IMR-90 (cell line): ENCODE measurements at regions not wholly inside any gene's neighbourhood (a gene's known extent, or its start where the extent isn't known, plus 50 kb on each side); places are given as distances from the start of the nearest gene placed in this dataset.

Experiments used
- BHLHE40 ChIP-seq: fragments of 150-350 bp; IDR thresholded peaks from 2 replicates; pipeline ENCODE4 v1.6.1; 2016; ENCODE audit warnings: mild to moderate bottlenecking, low read depth, low read length
- CEBPB ChIP-seq: IDR thresholded peaks from 2 replicates; pipeline ENCODE4 v1.6.1; 2012; ENCODE audit warnings: low read depth, low read length, improper control_type of control experiment
- CHD1 ChIP-seq: IDR thresholded peaks from 2 replicates; pipeline ENCODE4 v1.6.1; 2012; ENCODE audit warnings: low read depth, low read length, improper control_type of control experiment
- MAFK ChIP-seq: IDR thresholded peaks from 2 replicates; pipeline ENCODE4 v1.6.1; 2012; ENCODE audit warnings: low read depth, low read length, improper control_type of control experiment
- MAZ ChIP-seq: IDR thresholded peaks from 2 replicates; pipeline ENCODE4 v1.6.1; 2012; ENCODE audit warnings: low read depth, mild to moderate bottlenecking, low read length, improper control_type of control experiment, moderate library complexity, borderline replicate concordance
- POLR2A ChIP-seq: IDR thresholded peaks from 2 replicates; pipeline ENCODE4 v1.6.1; 2012; ENCODE audit warnings: mild to moderate bottlenecking, low read depth, low read length
- RAD21 ChIP-seq: IDR thresholded peaks from 2 replicates; pipeline ENCODE4 v1.6.1; 2012; ENCODE audit warnings: low read length, improper control_type of control experiment
- RCOR1 ChIP-seq: IDR thresholded peaks from 2 replicates; pipeline ENCODE4 v1.6.1; 2012; ENCODE audit warnings: mild to moderate bottlenecking, low read length, improper control_type of control experiment; ENCODE audit not compliant: insufficient replicate concordance
- SMC3 ChIP-seq: fragments of 150-350 bp; IDR thresholded peaks from 2 replicates; pipeline ENCODE4 v1.6.1; 2016; ENCODE audit warnings: low read depth, mild to moderate bottlenecking, antibody characterized with exemption, low read length, moderate library complexity
- TF ChIP-seq, protein P1 (sequence below): conservative IDR thresholded peaks from 2 replicates; pipeline ENCODE4 v1.5.1; 2012; ENCODE audit warnings: mild to moderate bottlenecking, low read depth, low read length, improper control_type of control experiment

DNA sequence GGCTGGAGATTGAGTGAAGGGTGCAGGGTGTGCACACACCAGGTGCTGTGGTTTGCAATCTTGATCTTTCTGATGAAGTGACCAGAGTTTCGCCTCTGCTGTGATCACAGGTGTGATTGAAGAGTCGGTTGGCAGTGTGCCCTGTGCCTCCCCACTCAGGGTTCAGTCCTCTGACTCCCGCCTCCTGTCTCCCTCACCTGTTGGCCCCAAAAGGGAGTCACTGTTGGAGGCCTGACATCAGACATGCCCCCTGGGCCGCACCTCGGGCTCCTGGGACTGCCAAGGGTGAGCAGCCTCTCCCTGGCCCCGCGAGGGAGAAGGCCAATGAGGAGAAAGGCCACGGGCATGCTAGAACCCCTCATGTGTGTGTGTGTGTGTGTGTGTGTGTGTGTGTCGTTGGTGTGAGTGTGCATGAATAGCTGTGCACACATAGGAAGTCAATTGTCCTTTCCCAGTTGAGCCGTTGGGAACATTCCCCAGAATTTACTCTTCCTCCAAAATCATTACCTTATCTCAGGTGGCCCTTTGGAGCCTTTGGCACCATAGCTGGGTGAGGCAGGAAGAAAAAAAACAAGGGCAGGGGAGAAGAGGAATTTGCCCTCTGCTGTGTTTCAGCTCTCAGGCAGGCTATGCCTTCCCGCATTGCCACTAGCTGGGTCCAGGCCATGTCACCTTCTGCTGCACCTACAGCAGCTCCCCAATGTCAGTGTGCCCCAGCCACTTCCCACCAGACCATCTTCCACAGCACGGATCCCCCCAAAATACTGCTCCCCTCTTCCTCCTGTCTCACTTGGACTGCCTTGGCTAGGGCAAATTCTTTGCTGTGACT lies 78.1 kb upstream of the LAPTM4A start:
- TF ChIP-seq, protein P1, sequence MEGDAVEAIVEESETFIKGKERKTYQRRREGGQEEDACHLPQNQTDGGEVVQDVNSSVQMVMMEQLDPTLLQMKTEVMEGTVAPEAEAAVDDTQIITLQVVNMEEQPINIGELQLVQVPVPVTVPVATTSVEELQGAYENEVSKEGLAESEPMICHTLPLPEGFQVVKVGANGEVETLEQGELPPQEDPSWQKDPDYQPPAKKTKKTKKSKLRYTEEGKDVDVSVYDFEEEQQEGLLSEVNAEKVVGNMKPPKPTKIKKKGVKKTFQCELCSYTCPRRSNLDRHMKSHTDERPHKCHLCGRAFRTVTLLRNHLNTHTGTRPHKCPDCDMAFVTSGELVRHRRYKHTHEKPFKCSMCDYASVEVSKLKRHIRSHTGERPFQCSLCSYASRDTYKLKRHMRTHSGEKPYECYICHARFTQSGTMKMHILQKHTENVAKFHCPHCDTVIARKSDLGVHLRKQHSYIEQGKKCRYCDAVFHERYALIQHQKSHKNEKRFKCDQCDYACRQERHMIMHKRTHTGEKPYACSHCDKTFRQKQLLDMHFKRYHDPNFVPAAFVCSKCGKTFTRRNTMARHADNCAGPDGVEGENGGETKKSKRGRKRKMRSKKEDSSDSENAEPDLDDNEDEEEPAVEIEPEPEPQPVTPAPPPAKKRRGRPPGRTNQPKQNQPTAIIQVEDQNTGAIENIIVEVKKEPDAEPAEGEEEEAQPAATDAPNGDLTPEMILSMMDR = no peak
- TF ChIP-seq MAZ (no peak), BHLHE40 (no peak), POLR2A (no peak), MAFK (no peak), SMC3 (no peak), CEBPB (no peak), RCOR1 (no peak), RAD21 (no peak), CHD1 (no peak)
